ENCODE measurements at regions not wholly inside any gene's neighbourhood (a gene's known extent, or its start where the extent isn't known, plus 50 kb on each side); places are given as distances from the start of the nearest gene placed in this dataset.

GRCh38 chr6:69542494-69542893, 254.3 kb downstream of the LMBRD1 start:
- TF ChIP-seq POLR2A (IDR thresholded peaks at IDR 0.05) (no peak), CTCF (IDR thresholded peaks at IDR 0.05) (no peak), EP300 (IDR thresholded peaks at IDR 0.05) (no peak)
